Esophagus squamous epithelium (tissue), 4 donors: ENCODE measurements at regions not wholly inside any gene's neighbourhood (a gene's known extent, or its start where the extent isn't known, plus 50 kb on each side); places are given as distances from the start of the nearest gene placed in this dataset.

Experiments
- POLR2A ChIP-seq, 4 donors: fragments of 450-650 bp; IDR thresholded peaks; one replicate each; pipeline ENCODE4 v1.6.1; 2017; ENCODE audit warnings: antibody characterized with exemption in 4 of 4, mild to moderate bottlenecking in 4 of 4, moderate library complexity in 3 of 4
- TF ChIP-seq, protein P1 (sequence below), 6 experiments: fragments of 450-650 bp in 4 of 6; fragments of 200-600 bp in 2 of 6; sonication (generic) in 2 of 6; IDR thresholded peaks; one replicate each; pipeline ENCODE4 v1.5.1; 2016 to 2019; ENCODE audit warnings: antibody characterized with exemption in 6 of 6, mild to moderate bottlenecking in 4 of 6, moderate library complexity in 4 of 6

DNA sequence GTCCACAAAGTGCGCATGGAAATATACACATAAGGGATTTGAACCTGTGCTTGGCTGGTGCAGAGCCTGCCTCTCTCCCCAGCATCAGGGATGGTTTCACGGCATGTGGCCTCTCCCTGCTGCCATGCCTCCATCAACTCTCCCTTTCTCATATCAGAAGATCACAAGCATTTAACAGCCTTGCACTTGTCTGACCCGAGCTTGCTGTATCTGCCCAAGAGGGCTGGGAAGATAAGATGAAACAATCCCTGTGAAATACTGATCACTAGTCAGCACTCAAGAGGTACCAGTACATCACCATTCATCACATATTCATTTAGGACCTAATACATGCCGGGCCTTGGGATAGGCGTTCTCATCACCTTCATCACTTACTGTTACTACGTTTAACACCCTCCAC is 107.6 kb upstream of the ARHGEF3 start:
- TF ChIP-seq, protein P1, sequence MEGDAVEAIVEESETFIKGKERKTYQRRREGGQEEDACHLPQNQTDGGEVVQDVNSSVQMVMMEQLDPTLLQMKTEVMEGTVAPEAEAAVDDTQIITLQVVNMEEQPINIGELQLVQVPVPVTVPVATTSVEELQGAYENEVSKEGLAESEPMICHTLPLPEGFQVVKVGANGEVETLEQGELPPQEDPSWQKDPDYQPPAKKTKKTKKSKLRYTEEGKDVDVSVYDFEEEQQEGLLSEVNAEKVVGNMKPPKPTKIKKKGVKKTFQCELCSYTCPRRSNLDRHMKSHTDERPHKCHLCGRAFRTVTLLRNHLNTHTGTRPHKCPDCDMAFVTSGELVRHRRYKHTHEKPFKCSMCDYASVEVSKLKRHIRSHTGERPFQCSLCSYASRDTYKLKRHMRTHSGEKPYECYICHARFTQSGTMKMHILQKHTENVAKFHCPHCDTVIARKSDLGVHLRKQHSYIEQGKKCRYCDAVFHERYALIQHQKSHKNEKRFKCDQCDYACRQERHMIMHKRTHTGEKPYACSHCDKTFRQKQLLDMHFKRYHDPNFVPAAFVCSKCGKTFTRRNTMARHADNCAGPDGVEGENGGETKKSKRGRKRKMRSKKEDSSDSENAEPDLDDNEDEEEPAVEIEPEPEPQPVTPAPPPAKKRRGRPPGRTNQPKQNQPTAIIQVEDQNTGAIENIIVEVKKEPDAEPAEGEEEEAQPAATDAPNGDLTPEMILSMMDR (IDR thresholded peaks at IDR 0.05): no peak
- TF ChIP-seq POLR2A (IDR thresholded peaks at IDR 0.05): no peak
